SU-DHL-6 (cell line): ENCODE measurements at regions not wholly inside any gene's neighbourhood (a gene's known extent, or its start where the extent isn't known, plus 50 kb on each side); places are given as distances from the start of the nearest gene placed in this dataset.

ENCODE experiments used
- H2AFZ ChIP-seq: fragments of 200-600 bp; sonication (generic); 2 replicates; pipeline ENCODE4 v1.6.1; 2014; ENCODE audit warnings: low read depth, mild to moderate bottlenecking, moderate library complexity, mixed read lengths, antibody characterized with exemption, low read length; ENCODE audit not compliant: severe bottlenecking
- H3F3A ChIP-seq: fragments of 200-600 bp; shearing (Covaris generic); 2 replicates; pipeline ENCODE4 v1.6.0; 2016; ENCODE audit warnings: antibody characterized with exemption, mild to moderate bottlenecking; ENCODE audit not compliant: insufficient read depth
- H3K27ac ChIP-seq: fragments of 200-600 bp; sonication (generic); 2 replicates; pipeline ENCODE4 v1.5.1; 2016; ENCODE audit warnings: low read depth, mild to moderate bottlenecking, low read length, moderate library complexity, mixed read lengths
- H3K27me3 ChIP-seq: fragments of 200-600 bp; sonication (generic), shearing (Covaris generic); 2 replicates; pipeline ENCODE4 v1.6.0; 2014; ENCODE audit warnings: mild to moderate bottlenecking, low read length
- H3K36me3 ChIP-seq: fragments of 200-600 bp; sonication (generic); 2 replicates; pipeline ENCODE4 v1.6.1; 2014; ENCODE audit warnings: mild to moderate bottlenecking, low read length, mixed read lengths
- H3K4me2 ChIP-seq: fragments of 300-600, 200-600 bp; shearing (Covaris generic), sonication (generic); 2 replicates; pipeline ENCODE4 v1.6.0; 2014; ENCODE audit warnings: low read length, low read depth, mild to moderate bottlenecking; ENCODE audit not compliant: poor library complexity, severe bottlenecking
- H3K4me3 ChIP-seq: fragments of 200-600 bp; sonication (generic); 2 replicates; pipeline ENCODE4 v1.5.1; 2014; ENCODE audit warnings: antibody characterized with exemption, low read length, mild to moderate bottlenecking, mixed read lengths; ENCODE audit not compliant: insufficient read depth, poor library complexity, severe bottlenecking
- H3K79me2 ChIP-seq: fragments of 200-600 bp; sonication (generic); 2 replicates; pipeline ENCODE4 v1.6.1; 2014; ENCODE audit warnings: mild to moderate bottlenecking, low read length, moderate library complexity; ENCODE audit not compliant: insufficient read depth
- H3K9ac ChIP-seq: fragments of 200-600 bp; sonication (generic); 2 replicates; pipeline ENCODE4 v1.7.0; 2014; ENCODE audit warnings: mild to moderate bottlenecking, low read length
- H3K9me2 ChIP-seq: fragments of 200-600 bp; sonication (generic); replicated peaks from 2 replicates; pipeline ENCODE4 v1.6.1; 2014; ENCODE audit warnings: low read length; ENCODE audit not compliant: insufficient read depth
- H3K9me3 ChIP-seq: fragments of 200-600 bp; sonication (generic); 2 replicates; pipeline ENCODE4 v1.6.1; 2014; ENCODE audit warnings: low read length, mixed read lengths; ENCODE audit not compliant: insufficient read depth
- H4K20me1 ChIP-seq: fragments of 200-600 bp; sonication (generic); 2 replicates; pipeline ENCODE4 v1.6.1; 2014; ENCODE audit warnings: low read depth, mild to moderate bottlenecking, antibody characterized with exemption, low read length, moderate library complexity, mixed read lengths
- EZH2phosphoT487 ChIP-seq: fragments of 200-600 bp; sonication (generic), shearing (Covaris generic); conservative IDR thresholded peaks from 2 replicates; pipeline ENCODE4 v1.6.1; 2018; ENCODE audit warnings: mild to moderate bottlenecking, antibody characterized with exemption, low read length, moderate library complexity, mixed read lengths
- TF ChIP-seq, protein P1 (sequence below): fragments of 200-600 bp; sonication (generic); IDR thresholded peaks from one replicate; pipeline ENCODE4 v1.5.1; 2017; ENCODE audit warnings: antibody characterized with exemption, mild to moderate bottlenecking, low read length, moderate library complexity; ENCODE audit not compliant: insufficient read depth, poor library complexity, severe bottlenecking

DNA sequence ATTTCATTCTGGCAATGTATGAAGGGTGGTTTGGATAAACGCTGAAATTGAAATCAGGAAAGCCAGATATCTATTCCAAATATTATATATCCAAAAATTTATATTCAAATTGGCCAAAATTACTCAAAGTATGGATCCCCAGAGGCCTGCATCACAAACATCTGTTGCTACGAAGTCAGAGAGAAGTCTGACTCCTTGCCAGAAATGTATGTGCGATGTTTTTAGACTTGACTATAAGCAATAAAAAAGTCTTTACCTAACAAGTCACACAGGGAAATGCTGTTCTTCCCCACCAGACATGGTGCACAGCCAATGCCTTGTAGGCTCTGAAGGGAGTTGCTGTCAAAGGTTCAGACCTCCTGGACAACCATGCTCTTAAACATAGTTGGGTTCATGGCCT is 533.1 kb downstream of the OTOL1 start:
- Histone ChIP-seq H3K9me3 (no peaks in the 10 kb centered on the region), H4K20me1 (no peaks in the 10 kb centered on the region), H3K27ac (no peak overlapping the region), H3K79me2 (no peaks in the 10 kb centered on the region), H3K27me3 (no peaks in the 10 kb centered on the region), H3K9ac (no peak overlapping the region), H3K9me2 (no peaks in the 10 kb centered on the region), H3K4me3 (no peak overlapping the region), H3F3A (no peaks in the 10 kb centered on the region), H3K4me2 (no peak overlapping the region), H2AFZ (no peak overlapping the region), H3K36me3 (no peaks in the 10 kb centered on the region)
- TF ChIP-seq, protein P1, sequence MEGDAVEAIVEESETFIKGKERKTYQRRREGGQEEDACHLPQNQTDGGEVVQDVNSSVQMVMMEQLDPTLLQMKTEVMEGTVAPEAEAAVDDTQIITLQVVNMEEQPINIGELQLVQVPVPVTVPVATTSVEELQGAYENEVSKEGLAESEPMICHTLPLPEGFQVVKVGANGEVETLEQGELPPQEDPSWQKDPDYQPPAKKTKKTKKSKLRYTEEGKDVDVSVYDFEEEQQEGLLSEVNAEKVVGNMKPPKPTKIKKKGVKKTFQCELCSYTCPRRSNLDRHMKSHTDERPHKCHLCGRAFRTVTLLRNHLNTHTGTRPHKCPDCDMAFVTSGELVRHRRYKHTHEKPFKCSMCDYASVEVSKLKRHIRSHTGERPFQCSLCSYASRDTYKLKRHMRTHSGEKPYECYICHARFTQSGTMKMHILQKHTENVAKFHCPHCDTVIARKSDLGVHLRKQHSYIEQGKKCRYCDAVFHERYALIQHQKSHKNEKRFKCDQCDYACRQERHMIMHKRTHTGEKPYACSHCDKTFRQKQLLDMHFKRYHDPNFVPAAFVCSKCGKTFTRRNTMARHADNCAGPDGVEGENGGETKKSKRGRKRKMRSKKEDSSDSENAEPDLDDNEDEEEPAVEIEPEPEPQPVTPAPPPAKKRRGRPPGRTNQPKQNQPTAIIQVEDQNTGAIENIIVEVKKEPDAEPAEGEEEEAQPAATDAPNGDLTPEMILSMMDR = no peak
- no peak for TF ChIP-seq EZH2phosphoT487

DNA sequence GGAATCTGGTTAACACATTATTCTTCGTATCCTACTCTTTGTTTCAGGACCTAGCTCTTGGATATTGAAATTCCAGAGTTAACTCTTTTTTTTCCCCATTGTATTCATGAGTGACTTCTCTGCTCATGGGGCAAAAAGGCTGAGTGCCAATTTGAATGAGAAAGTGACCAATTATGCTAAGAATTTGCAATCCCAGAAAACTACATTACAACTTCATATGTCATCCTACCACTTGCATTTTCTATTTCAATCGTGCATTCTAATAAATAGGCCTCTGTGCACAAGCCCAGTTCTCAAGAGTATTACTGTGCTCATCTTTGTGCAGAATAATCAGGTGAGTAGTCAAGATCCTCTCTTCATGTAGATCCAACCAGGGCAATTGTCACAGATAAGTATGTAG is 537.8 kb downstream of the OTOL1 start:
- no peak for TF ChIP-seq EZH2phosphoT487
- TF ChIP-seq, protein P1 = no peak
- H3F3A ChIP-seq = no peaks in the 10 kb centered on the region
- H4K20me1 ChIP-seq = no peaks in the 10 kb centered on the region

DNA sequence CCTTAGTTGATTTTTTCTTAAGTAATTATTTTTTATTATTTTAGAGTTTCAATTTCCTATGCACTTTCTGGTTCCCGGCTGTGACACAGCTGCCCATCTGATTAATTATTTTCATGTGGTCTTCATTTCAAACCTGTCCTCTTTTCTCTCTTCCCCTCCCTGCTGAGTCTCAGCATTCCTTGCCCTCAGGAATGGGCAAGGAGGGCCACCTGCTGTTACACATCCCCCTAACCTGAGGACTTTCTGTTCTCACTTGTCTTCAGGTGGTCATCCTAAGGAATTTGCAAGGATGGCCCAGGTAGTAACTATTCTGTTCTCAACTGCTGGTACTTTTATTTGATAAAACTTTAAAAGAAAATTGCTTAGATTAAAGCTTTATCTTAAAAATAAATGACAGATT is 545.0 kb downstream of the OTOL1 start:
- H3K27ac ChIP-seq = no peak overlapping the region
- H3K36me3 ChIP-seq = no peaks in the 10 kb centered on the region
- no peak overlapping the region for H3K4me3 ChIP-seq
- no peaks in the 10 kb centered on the region for H4K20me1 ChIP-seq
- H3F3A ChIP-seq = no peaks in the 10 kb centered on the region
- no peaks in the 10 kb centered on the region for H3K9me3 ChIP-seq
- no peak overlapping the region for H3K4me2 ChIP-seq
- no peaks in the 10 kb centered on the region for H3K9me2 ChIP-seq
- TF ChIP-seq, protein P1 = no peak
- no peak for TF ChIP-seq EZH2phosphoT487
- no peak overlapping the region for H2AFZ ChIP-seq
- H3K79me2 ChIP-seq = no peaks in the 10 kb centered on the region
- H3K9ac ChIP-seq = no peak overlapping the region
- H3K27me3 ChIP-seq = no peaks in the 10 kb centered on the region

More for the DNA sequence above, 537.8 kb downstream of the OTOL1 start:
- H3K4me3 ChIP-seq = no peak overlapping the region
- no peaks in the 10 kb centered on the region for H3K9me3 ChIP-seq
- H3K79me2 ChIP-seq = no peaks in the 10 kb centered on the region
- no peak overlapping the region for H3K27ac ChIP-seq
- no peak overlapping the region for H3K4me2 ChIP-seq
- no peak overlapping the region for H2AFZ ChIP-seq
- H3K9ac ChIP-seq = no peak overlapping the region
- H3K9me2 ChIP-seq = no peaks in the 10 kb centered on the region
- H3K27me3 ChIP-seq = no peaks in the 10 kb centered on the region
- H3K36me3 ChIP-seq = no peaks in the 10 kb centered on the region
